SU-DHL-6 (cell line): ENCODE measurements at regions not wholly inside any gene's neighbourhood (a gene's known extent, or its start where the extent isn't known, plus 50 kb on each side); places are given as distances from the start of the nearest gene placed in this dataset.

Experiments used
- H2AFZ ChIP-seq: fragments of 200-600 bp; sonication (generic); 2 replicates; pipeline ENCODE4 v1.6.1; 2014; ENCODE audit warnings: low read depth, mild to moderate bottlenecking, moderate library complexity, mixed read lengths, antibody characterized with exemption, low read length; ENCODE audit not compliant: severe bottlenecking
- H3F3A ChIP-seq: fragments of 200-600 bp; shearing (Covaris generic); 2 replicates; pipeline ENCODE4 v1.6.0; 2016; ENCODE audit warnings: antibody characterized with exemption, mild to moderate bottlenecking; ENCODE audit not compliant: insufficient read depth
- H3K27ac ChIP-seq: fragments of 200-600 bp; sonication (generic); 2 replicates; pipeline ENCODE4 v1.5.1; 2016; ENCODE audit warnings: low read depth, mild to moderate bottlenecking, low read length, moderate library complexity, mixed read lengths
- H3K27me3 ChIP-seq: fragments of 200-600 bp; sonication (generic), shearing (Covaris generic); 2 replicates; pipeline ENCODE4 v1.6.0; 2014; ENCODE audit warnings: mild to moderate bottlenecking, low read length
- H3K36me3 ChIP-seq: fragments of 200-600 bp; sonication (generic); 2 replicates; pipeline ENCODE4 v1.6.1; 2014; ENCODE audit warnings: mild to moderate bottlenecking, low read length, mixed read lengths
- H3K4me2 ChIP-seq: fragments of 300-600, 200-600 bp; shearing (Covaris generic), sonication (generic); 2 replicates; pipeline ENCODE4 v1.6.0; 2014; ENCODE audit warnings: low read length, low read depth, mild to moderate bottlenecking; ENCODE audit not compliant: poor library complexity, severe bottlenecking
- H3K4me3 ChIP-seq: fragments of 200-600 bp; sonication (generic); 2 replicates; pipeline ENCODE4 v1.5.1; 2014; ENCODE audit warnings: antibody characterized with exemption, low read length, mild to moderate bottlenecking, mixed read lengths; ENCODE audit not compliant: insufficient read depth, poor library complexity, severe bottlenecking
- H3K79me2 ChIP-seq: fragments of 200-600 bp; sonication (generic); 2 replicates; pipeline ENCODE4 v1.6.1; 2014; ENCODE audit warnings: mild to moderate bottlenecking, low read length, moderate library complexity; ENCODE audit not compliant: insufficient read depth
- H3K9ac ChIP-seq: fragments of 200-600 bp; sonication (generic); 2 replicates; pipeline ENCODE4 v1.7.0; 2014; ENCODE audit warnings: mild to moderate bottlenecking, low read length
- H3K9me2 ChIP-seq: fragments of 200-600 bp; sonication (generic); replicated peaks from 2 replicates; pipeline ENCODE4 v1.6.1; 2014; ENCODE audit warnings: low read length; ENCODE audit not compliant: insufficient read depth
- H3K9me3 ChIP-seq: fragments of 200-600 bp; sonication (generic); 2 replicates; pipeline ENCODE4 v1.6.1; 2014; ENCODE audit warnings: low read length, mixed read lengths; ENCODE audit not compliant: insufficient read depth
- H4K20me1 ChIP-seq: fragments of 200-600 bp; sonication (generic); 2 replicates; pipeline ENCODE4 v1.6.1; 2014; ENCODE audit warnings: low read depth, mild to moderate bottlenecking, antibody characterized with exemption, low read length, moderate library complexity, mixed read lengths
- CTCF ChIP-seq: fragments of 200-600 bp; sonication (generic); IDR thresholded peaks from one replicate; pipeline ENCODE4 v1.5.1; 2017; ENCODE audit warnings: antibody characterized with exemption, mild to moderate bottlenecking, low read length, moderate library complexity; ENCODE audit not compliant: insufficient read depth, poor library complexity, severe bottlenecking
- EZH2phosphoT487 ChIP-seq: fragments of 200-600 bp; sonication (generic), shearing (Covaris generic); conservative IDR thresholded peaks from 2 replicates; pipeline ENCODE4 v1.6.1; 2018; ENCODE audit warnings: mild to moderate bottlenecking, antibody characterized with exemption, low read length, moderate library complexity, mixed read lengths

- no peak overlapping the region for H3K9ac ChIP-seq
- H3K9me2 ChIP-seq: no peaks in the 10 kb centered on the region
- H3K27me3 ChIP-seq: no peaks in the 10 kb centered on the region
- no peak overlapping the region for H3K4me2 ChIP-seq
- H4K20me1 ChIP-seq: no peaks in the 10 kb centered on the region
- H3K9me3 ChIP-seq: no peaks in the 10 kb centered on the region
- no peak overlapping the region for H3K4me3 ChIP-seq
- H2AFZ ChIP-seq: no peak overlapping the region
- no peaks in the 10 kb centered on the region for H3K79me2 ChIP-seq
- no peak overlapping the region for H3K27ac ChIP-seq
- no peaks in the 10 kb centered on the region for H3K36me3 ChIP-seq
- TF ChIP-seq EZH2phosphoT487 (no peak), CTCF (no peak)
- no peaks in the 10 kb centered on the region for H3F3A ChIP-seq
These were observed 415.8 kb upstream of the MKI67 start for GRCh38 chr10:128541926-128542475.

- no peak overlapping the region for H3K4me2 ChIP-seq
- no peak for TF ChIP-seq CTCF
- TF ChIP-seq EZH2phosphoT487: no peak
- H2AFZ ChIP-seq: no peak overlapping the region
- H3K4me3 ChIP-seq: no peak overlapping the region
- no peak overlapping the region for H3K9ac ChIP-seq
- H3F3A ChIP-seq: no peaks in the 10 kb centered on the region
- H3K36me3 ChIP-seq: no peaks in the 10 kb centered on the region
- no peaks in the 10 kb centered on the region for H3K27me3 ChIP-seq
- H3K9me3 ChIP-seq: no peaks in the 10 kb centered on the region
- no peaks in the 10 kb centered on the region for H3K79me2 ChIP-seq
- H3K9me2 ChIP-seq: no peaks in the 10 kb centered on the region
- H4K20me1 ChIP-seq: no peaks in the 10 kb centered on the region
- H3K27ac ChIP-seq: no peak overlapping the region
These were observed 416.4 kb upstream of the MKI67 start for GRCh38 chr10:128542659-128543058.

- Histone ChIP-seq H3F3A (no peaks in the 10 kb centered on the region), H3K9me2 (no peaks in the 10 kb centered on the region), H3K79me2 (no peaks in the 10 kb centered on the region), H3K9ac (no peak overlapping the region), H3K27me3 (no peaks in the 10 kb centered on the region), H3K4me3 (no peak overlapping the region), H4K20me1 (no peaks in the 10 kb centered on the region), H3K4me2 (no peak overlapping the region), H3K9me3 (no peaks in the 10 kb centered on the region), H3K27ac (no peak overlapping the region), H3K36me3 (no peaks in the 10 kb centered on the region), H2AFZ (no peak overlapping the region)
- TF ChIP-seq EZH2phosphoT487 (no peak), CTCF (no peak)
These were observed 416.9 kb upstream of the MKI67 start for GRCh38 chr10:128543151-128543550.

GRCh38 chr10:128545216-128545615 is 419.0 kb upstream of the MKI67 start:
- Histone ChIP-seq H2AFZ (no peak overlapping the region), H3K36me3 (no peaks in the 10 kb centered on the region), H3K9me3 (no peaks in the 10 kb centered on the region), H4K20me1 (no peaks in the 10 kb centered on the region), H3K27me3 (no peaks in the 10 kb centered on the region), H3K27ac (no peak overlapping the region), H3K4me2 (no peak overlapping the region), H3K4me3 (no peak overlapping the region), H3K79me2 (no peaks in the 10 kb centered on the region), H3F3A (no peaks in the 10 kb centered on the region), H3K9me2 (no peaks in the 10 kb centered on the region), H3K9ac (no peak overlapping the region)
- TF ChIP-seq EZH2phosphoT487 (no peak), CTCF (no peak)
